SK-N-MC (cell line): ENCODE measurements at regions not wholly inside any gene's neighbourhood (a gene's known extent, or its start where the extent isn't known, plus 50 kb on each side); places are given as distances from the start of the nearest gene placed in this dataset.

Experiments used
- DNase-seq: peaks from one replicate; pipeline ENCODE4 v3.0.0-alpha.2; 2011; ENCODE audit warnings: low read depth, low spot score
- H3K27ac ChIP-seq: fragments of 200-600 bp; sonication (generic); 2 replicates; pipeline ENCODE4 v1.5.1; 2016; ENCODE audit warnings: mixed run types
- H3K36me3 ChIP-seq: fragments of 200-600 bp; sonication (generic); 2 replicates; pipeline ENCODE4 v1.6.1; 2017; ENCODE audit warnings: antibody characterized with exemption, low read length, mixed read lengths; ENCODE audit not compliant: insufficient read depth
- H3K4me3 ChIP-seq: fragments of 200-600 bp; sonication (generic); 2 replicates; pipeline ENCODE4 v1.5.1; 2016
- H3K9ac ChIP-seq: fragments of 200-600 bp; sonication (generic); 2 replicates; pipeline ENCODE4 v1.8.0; 2017; ENCODE audit warnings: mixed run types, mixed read lengths; ENCODE audit not compliant: insufficient read length
- H3K9me3 ChIP-seq: fragments of 200-600 bp; sonication (generic); 2 replicates; pipeline ENCODE4 v1.6.1; 2017; ENCODE audit warnings: low read depth, mild to moderate bottlenecking, antibody characterized with exemption, low read length, moderate library complexity, mixed read lengths
- EZH2 ChIP-seq: fragments of 200-600 bp; sonication (generic); IDR thresholded peaks from one replicate; pipeline ENCODE4 v1.6.1; 2017; ENCODE audit warnings: antibody characterized with exemption
- FOXP2 ChIP-seq: optimal IDR thresholded peaks from 2 replicates; pipeline ENCODE3; 2011; ENCODE audit warnings: mild to moderate bottlenecking, moderate library complexity; ENCODE audit not compliant: insufficient read depth; ENCODE audit errors: extremely low read length, control extremely low read depth
- POLR2AphosphoS5 ChIP-seq: IDR thresholded peaks from 2 replicates; pipeline ENCODE4 v1.6.1; 2012; ENCODE audit warnings: mild to moderate bottlenecking, low read depth, low read length, borderline replicate concordance

- Histone ChIP-seq H3K4me3 (no peak overlapping the region), H3K9ac (no peak overlapping the region), H3K9me3 (no peaks in the 10 kb centered on the region), H3K27ac (no peak overlapping the region), H3K36me3 (no peaks in the 10 kb centered on the region)
- TF ChIP-seq EZH2 = no peak
- no peak for DNase-seq
Observed at GRCh38 chr13:72657379-72657778, 70.0 kb downstream of the MZT1 start.

- no peak overlapping the region for H3K9ac ChIP-seq
- H3K9me3 ChIP-seq = no peaks in the 10 kb centered on the region
- no peaks in the 10 kb centered on the region for H3K36me3 ChIP-seq
- H3K4me3 ChIP-seq = no peak overlapping the region
- H3K27ac ChIP-seq = no peak overlapping the region
- TF ChIP-seq EZH2 (no peak), POLR2AphosphoS5 (no peak), FOXP2 (no peak)
- no peak for DNase-seq
Observed at GRCh38 chr13:72656357-72656756, 71.1 kb downstream of the MZT1 start.

GRCh38 chr13:72653506-72653905 is 73.9 kb downstream of the MZT1 start:
- H3K27ac ChIP-seq = no peak overlapping the region
- no peaks in the 10 kb centered on the region for H3K36me3 ChIP-seq
- H3K9me3 ChIP-seq = no peaks in the 10 kb centered on the region
- TF ChIP-seq FOXP2 = no peak
- no peak for DNase-seq
- no peak overlapping the region for H3K9ac ChIP-seq
- no peak overlapping the region for H3K4me3 ChIP-seq

- H3K36me3 ChIP-seq = no peaks in the 10 kb centered on the region
- H3K9ac ChIP-seq = no peak overlapping the region
- no peaks in the 10 kb centered on the region for H3K9me3 ChIP-seq
- H3K27ac ChIP-seq = no peak overlapping the region
- TF ChIP-seq EZH2 = no peak
- TF ChIP-seq POLR2AphosphoS5 = no peak
- no peak for TF ChIP-seq FOXP2
- H3K4me3 ChIP-seq = no peak overlapping the region
- no peak for DNase-seq
Observed at GRCh38 chr13:72652681-72653080, 74.7 kb downstream of the MZT1 start.

- no peaks in the 10 kb centered on the region for H3K36me3 ChIP-seq
- no peaks in the 10 kb centered on the region for H3K9me3 ChIP-seq
- no peak overlapping the region for H3K4me3 ChIP-seq
- no peak for TF ChIP-seq EZH2
- no peak for TF ChIP-seq POLR2AphosphoS5
- no peak for TF ChIP-seq FOXP2
- no peak for DNase-seq
- H3K27ac ChIP-seq = no peak overlapping the region
- no peak overlapping the region for H3K9ac ChIP-seq
Observed at GRCh38 chr13:72651144-72651543, 76.3 kb downstream of the MZT1 start.

GRCh38 chr13:72650051-72650700 is 77.3 kb downstream of the MZT1 start:
- DNase-seq = no peak
- Histone ChIP-seq H3K36me3 (no peaks in the 10 kb centered on the region), H3K4me3 (no peak overlapping the region), H3K9ac (no peak overlapping the region), H3K9me3 (no peaks in the 10 kb centered on the region), H3K27ac (no peak overlapping the region)
- TF ChIP-seq FOXP2 = no peak
- TF ChIP-seq EZH2 = no peak
- no peak for TF ChIP-seq POLR2AphosphoS5

GRCh38 chr13:72648513-72649065 is 78.8 kb downstream of the MZT1 start:
- H3K9ac ChIP-seq = no peak overlapping the region
- H3K4me3 ChIP-seq = no peak overlapping the region
- no peak overlapping the region for H3K27ac ChIP-seq
- no peaks in the 10 kb centered on the region for H3K36me3 ChIP-seq
- TF ChIP-seq POLR2AphosphoS5 = no peak
- no peak for TF ChIP-seq FOXP2
- TF ChIP-seq EZH2 = no peak
- DNase-seq = no peak
- H3K9me3 ChIP-seq = no peaks in the 10 kb centered on the region

- TF ChIP-seq EZH2 (no peak), POLR2AphosphoS5 (no peak), FOXP2 (no peak)
- H3K4me3 ChIP-seq = no peak overlapping the region
- no peaks in the 10 kb centered on the region for H3K36me3 ChIP-seq
- no peak overlapping the region for H3K27ac ChIP-seq
- no peaks in the 10 kb centered on the region for H3K9me3 ChIP-seq
- no peak for DNase-seq
- no peak overlapping the region for H3K9ac ChIP-seq
Observed at GRCh38 chr13:72647422-72647821, 80.0 kb downstream of the MZT1 start.

GRCh38 chr13:72645521-72645920 is 81.9 kb downstream of the MZT1 start:
- Histone ChIP-seq H3K27ac (no peak overlapping the region), H3K36me3 (no peaks in the 10 kb centered on the region), H3K4me3 (no peak overlapping the region), H3K9ac (no peak overlapping the region), H3K9me3 (no peaks in the 10 kb centered on the region)
- TF ChIP-seq POLR2AphosphoS5 = no peak
- no peak for TF ChIP-seq EZH2
- TF ChIP-seq FOXP2 = no peak
- DNase-seq = no peak
